ENCODE measurements at regions not wholly inside any gene's neighbourhood (a gene's known extent, or its start where the extent isn't known, plus 50 kb on each side); places are given as distances from the start of the nearest gene placed in this dataset.

GRCh38 chr9:73095425-73095824 lies 56.2 kb upstream of the ANXA1 start:
- Histone ChIP-seq H3K36me3 (ENCODE audit: low read depth) (no peaks in the 10 kb centered on the region), H3K9me3 (ENCODE audit: severe bottlenecking) (no peaks in the 10 kb centered on the region), H3K4me1 (ENCODE audit: insufficient read depth, poor library complexity, severe bottlenecking) (peaks cover 4% of the 10 kb centered on the region), H3K27me3 (ENCODE audit: insufficient read depth, poor library complexity, severe bottlenecking) (no peaks in the 10 kb centered on the region), H3K27ac (ENCODE audit: poor library complexity, severe bottlenecking) (no peak overlapping the region), H3K4me3 (ENCODE audit: severe bottlenecking) (no peak overlapping the region)
- DNase-seq (ENCODE audit: low spot score) (no peak), ATAC-seq (ENCODE audit: low read depth) (no peak)
- TF ChIP-seq CTCF (IDR thresholded peaks at IDR 0.05; ENCODE audit: poor library complexity, severe bottlenecking) = no peak

DNA sequence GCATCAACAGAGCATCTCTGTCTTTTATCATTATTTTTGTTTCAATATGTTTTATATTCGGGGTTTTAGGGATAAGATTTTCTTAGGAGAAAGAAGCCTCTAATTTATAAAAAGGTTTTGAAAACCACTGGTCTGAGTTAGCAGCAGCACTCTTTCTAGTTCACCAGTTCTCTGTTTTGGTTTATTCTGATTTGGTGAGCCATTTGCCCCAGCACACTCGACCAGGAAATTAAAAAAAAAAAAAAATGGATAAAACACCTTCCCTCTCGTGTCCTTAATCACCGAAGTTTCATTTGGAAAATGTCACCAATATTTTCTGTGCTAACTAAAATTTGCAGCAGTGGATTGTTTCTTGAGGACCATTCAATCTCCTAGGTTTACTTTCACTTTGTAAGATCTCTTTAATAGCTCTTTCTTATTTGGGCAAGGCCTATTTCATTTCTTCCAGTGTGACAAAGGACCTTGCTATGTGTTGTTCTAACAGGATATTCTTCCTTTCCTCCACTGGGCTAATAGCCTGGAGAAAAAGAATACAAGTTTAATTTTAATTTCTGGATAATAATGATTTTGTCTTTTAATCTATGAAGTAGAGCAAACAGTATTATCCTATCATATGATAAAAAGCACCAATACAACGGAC lies 57.8 kb upstream of the ANXA1 start:
- H3K27ac ChIP-seq (ENCODE audit: poor library complexity, severe bottlenecking) = no peak overlapping the region
- H3K9me3 ChIP-seq (ENCODE audit: severe bottlenecking) = no peaks in the 10 kb centered on the region
- ATAC-seq (ENCODE audit: low read depth) (no peak), DNase-seq (ENCODE audit: low spot score) (no peak)
- H3K4me3 ChIP-seq (ENCODE audit: severe bottlenecking) = no peak overlapping the region
- H3K4me1 ChIP-seq (ENCODE audit: insufficient read depth, poor library complexity, severe bottlenecking) = no peaks in the 10 kb centered on the region
- H3K27me3 ChIP-seq (ENCODE audit: insufficient read depth, poor library complexity, severe bottlenecking) = no peaks in the 10 kb centered on the region
- no peak for TF ChIP-seq CTCF (IDR thresholded peaks at IDR 0.05; ENCODE audit: poor library complexity, severe bottlenecking)
- H3K36me3 ChIP-seq (ENCODE audit: low read depth) = no peaks in the 10 kb centered on the region

GRCh38 chr9:73093016-73093739 lies 58.5 kb upstream of the ANXA1 start:
- H3K4me3 ChIP-seq (ENCODE audit: severe bottlenecking) = no peak overlapping the region

GRCh38 chr9:73091909-73092308 lies 59.8 kb upstream of the ANXA1 start:
- DNase-seq (ENCODE audit: low spot score) (no peak), ATAC-seq (ENCODE audit: low read depth) (no peak)
- Histone ChIP-seq H3K27ac (ENCODE audit: poor library complexity, severe bottlenecking) (no peak overlapping the region), H3K9me3 (ENCODE audit: severe bottlenecking) (no peaks in the 10 kb centered on the region), H3K36me3 (ENCODE audit: low read depth) (no peaks in the 10 kb centered on the region), H3K4me3 (ENCODE audit: severe bottlenecking) (no peak overlapping the region), H3K27me3 (ENCODE audit: insufficient read depth, poor library complexity, severe bottlenecking) (no peaks in the 10 kb centered on the region), H3K4me1 (ENCODE audit: insufficient read depth, poor library complexity, severe bottlenecking) (no peaks in the 10 kb centered on the region)
- TF ChIP-seq CTCF (IDR thresholded peaks at IDR 0.05; ENCODE audit: poor library complexity, severe bottlenecking) = no peak

More at GRCh38 chr9:73093016-73093739, 58.5 kb upstream of the ANXA1 start:
- Histone ChIP-seq H3K27me3 (ENCODE audit: insufficient read depth, poor library complexity, severe bottlenecking) (no peaks in the 10 kb centered on the region), H3K36me3 (ENCODE audit: low read depth) (no peaks in the 10 kb centered on the region), H3K4me1 (ENCODE audit: insufficient read depth, poor library complexity, severe bottlenecking) (no peaks in the 10 kb centered on the region), H3K27ac (ENCODE audit: poor library complexity, severe bottlenecking) (no peak overlapping the region), H3K9me3 (ENCODE audit: severe bottlenecking) (no peaks in the 10 kb centered on the region)
- TF ChIP-seq CTCF (IDR thresholded peaks at IDR 0.05; ENCODE audit: poor library complexity, severe bottlenecking) = no peak
- DNase-seq (ENCODE audit: low spot score) (no peak), ATAC-seq (ENCODE audit: low read depth) (no peak)

DNA sequence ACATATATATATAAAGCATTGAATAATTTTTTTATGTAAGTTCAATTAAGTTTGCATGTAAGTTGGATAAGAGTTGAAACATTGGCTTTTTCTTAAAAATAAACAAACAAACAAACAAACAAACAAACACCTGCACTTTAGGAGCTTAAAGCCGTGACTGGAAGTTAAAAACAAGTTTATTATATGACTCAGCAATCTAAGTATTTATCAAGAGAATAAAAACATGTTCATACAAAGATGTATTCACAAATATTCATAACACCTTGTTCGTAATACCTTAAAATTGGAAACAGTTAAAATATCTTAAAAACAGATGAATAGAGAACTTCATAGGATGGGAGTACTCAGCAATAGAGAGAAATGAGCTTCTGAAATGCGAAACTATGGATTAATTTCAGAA lies 61.5 kb upstream of the ANXA1 start:
- ATAC-seq (ENCODE audit: low read depth) (no peak), DNase-seq (ENCODE audit: low spot score) (no peak)
- Histone ChIP-seq H3K27ac (ENCODE audit: poor library complexity, severe bottlenecking) (no peak overlapping the region), H3K27me3 (ENCODE audit: insufficient read depth, poor library complexity, severe bottlenecking) (no peaks in the 10 kb centered on the region), H3K4me3 (ENCODE audit: severe bottlenecking) (no peak overlapping the region), H3K4me1 (ENCODE audit: insufficient read depth, poor library complexity, severe bottlenecking) (no peaks in the 10 kb centered on the region), H3K36me3 (ENCODE audit: low read depth) (no peaks in the 10 kb centered on the region), H3K9me3 (ENCODE audit: severe bottlenecking) (no peaks in the 10 kb centered on the region)
- no peak for TF ChIP-seq CTCF (IDR thresholded peaks at IDR 0.05; ENCODE audit: poor library complexity, severe bottlenecking)
